Fibroblast of gingiva (primary cell): ENCODE measurements at regions not wholly inside any gene's neighbourhood (a gene's known extent, or its start where the extent isn't known, plus 50 kb on each side); places are given as distances from the start of the nearest gene placed in this dataset.

ENCODE experiments used
- DNase-seq: peaks from one replicate; pipeline ENCODE4 v3.0.0-alpha.2; 2011; ENCODE audit warnings: low read depth

GRCh38 chr1:106754957-106755356, 301.5 kb upstream of the PRMT6 start:
- no peak for DNase-seq

- peak; percentile 72 for DNase-seq
These were observed 300.6 kb upstream of the PRMT6 start for GRCh38 chr1:106755682-106756406.

GRCh38 chr1:106756752-106757151, 299.7 kb upstream of the PRMT6 start:
- no peak for DNase-seq

- DNase-seq = peak; percentile 26
These were observed 288.4 kb upstream of the PRMT6 start for GRCh38 chr1:106768077-106768476.

GRCh38 chr1:106768501-106768900, 288.0 kb upstream of the PRMT6 start:
- peak; percentile 66 for DNase-seq

GRCh38 chr1:106773206-106773605, 283.3 kb upstream of the PRMT6 start:
- no peak for DNase-seq

GRCh38 chr1:106780066-106780465, 276.4 kb upstream of the PRMT6 start:
- peak; percentile 7 for DNase-seq

- DNase-seq = peak; percentile 31
These were observed 275.5 kb upstream of the PRMT6 start for GRCh38 chr1:106780806-106781569.

GRCh38 chr1:106785176-106785575, 271.3 kb upstream of the PRMT6 start:
- DNase-seq = no peak

- no peak for DNase-seq
These were observed 269.0 kb upstream of the PRMT6 start for GRCh38 chr1:106787520-106787919.

GRCh38 chr1:106789686-106790085, 266.8 kb upstream of the PRMT6 start:
- DNase-seq = no peak

GRCh38 chr1:106791041-106791440, 265.4 kb upstream of the PRMT6 start:
- no peak for DNase-seq

- DNase-seq = no peak
These were observed 262.8 kb upstream of the PRMT6 start for GRCh38 chr1:106793651-106794050.

GRCh38 chr1:106798991-106799390, 257.5 kb upstream of the PRMT6 start:
- peak; percentile 13 for DNase-seq

- no peak for DNase-seq
These were observed 254.3 kb upstream of the PRMT6 start for GRCh38 chr1:106802181-106802580.

GRCh38 chr1:106814418-106814817, 242.1 kb upstream of the PRMT6 start:
- DNase-seq = no peak

GRCh38 chr1:106817575-106817974, 238.9 kb upstream of the PRMT6 start:
- DNase-seq = peak; percentile 63

GRCh38 chr1:106831511-106831910, 225.0 kb upstream of the PRMT6 start:
- peak; percentile 6 for DNase-seq

GRCh38 chr1:106836708-106837107, 219.8 kb upstream of the PRMT6 start:
- DNase-seq = no peak

- DNase-seq = no peak
These were observed 213.0 kb upstream of the PRMT6 start for GRCh38 chr1:106843518-106843917.

GRCh38 chr1:106846656-106847055, 209.8 kb upstream of the PRMT6 start:
- DNase-seq = no peak

GRCh38 chr1:106861110-106861509, 195.4 kb upstream of the PRMT6 start:
- no peak for DNase-seq

GRCh38 chr1:106868828-106869227, 187.6 kb upstream of the PRMT6 start:
- DNase-seq = no peak

- no peak for DNase-seq
These were observed 180.9 kb upstream of the PRMT6 start for GRCh38 chr1:106875622-106876021.
